ENCODE measurements at regions not wholly inside any gene's neighbourhood (a gene's known extent, or its start where the extent isn't known, plus 50 kb on each side); places are given as distances from the start of the nearest gene placed in this dataset.

- H3K27ac ChIP-seq, result no peak overlapping the region
- no peaks in the 10 kb centered on the region for H3K36me3 ChIP-seq (ENCODE audit: insufficient read depth, low read length)
- DNase-seq (ENCODE audit: low read depth, low spot score), result no peak
- H3K9ac ChIP-seq (ENCODE audit: insufficient read length), result no peak overlapping the region
- TF ChIP-seq FOXP2 (optimal IDR thresholded peaks at IDR 0.05; ENCODE audit: control extremely low read depth, extremely low read length, insufficient read depth), result no peak
- no peak overlapping the region for H3K4me3 ChIP-seq
- H3K9me3 ChIP-seq (ENCODE audit: low read depth, low read length), result no peaks in the 10 kb centered on the region
Observed at GRCh38 chr5:57684299-57684702, 201.7 kb upstream of the ACTBL2 start.

GRCh38 chr5:57683036-57683630 lies 200.5 kb upstream of the ACTBL2 start:
- DNase-seq (ENCODE audit: low read depth, low spot score), result no peak
- H3K9ac ChIP-seq (ENCODE audit: insufficient read length), result no peak overlapping the region
- no peaks in the 10 kb centered on the region for H3K9me3 ChIP-seq (ENCODE audit: low read depth, low read length)
- no peak overlapping the region for H3K4me3 ChIP-seq
- no peaks in the 10 kb centered on the region for H3K36me3 ChIP-seq (ENCODE audit: insufficient read depth, low read length)
- TF ChIP-seq POLR2AphosphoS5 (IDR thresholded peaks at IDR 0.05; ENCODE audit: borderline replicate concordance, low read depth, low read length) (no peak), EZH2 (IDR thresholded peaks at IDR 0.05) (no peak), FOXP2 (optimal IDR thresholded peaks at IDR 0.05; ENCODE audit: control extremely low read depth, extremely low read length, insufficient read depth) (no peak)
- no peak overlapping the region for H3K27ac ChIP-seq

GRCh38 chr5:57681942-57682341 lies 199.3 kb upstream of the ACTBL2 start:
- H3K27ac ChIP-seq, result no peak overlapping the region
- H3K9ac ChIP-seq (ENCODE audit: insufficient read length), result no peak overlapping the region
- TF ChIP-seq POLR2AphosphoS5 (IDR thresholded peaks at IDR 0.05; ENCODE audit: borderline replicate concordance, low read depth, low read length) (no peak), FOXP2 (optimal IDR thresholded peaks at IDR 0.05; ENCODE audit: control extremely low read depth, extremely low read length, insufficient read depth) (no peak), EZH2 (IDR thresholded peaks at IDR 0.05) (no peak)
- no peaks in the 10 kb centered on the region for H3K9me3 ChIP-seq (ENCODE audit: low read depth, low read length)
- DNase-seq (ENCODE audit: low read depth, low spot score), result no peak
- H3K4me3 ChIP-seq, result no peak overlapping the region
- no peaks in the 10 kb centered on the region for H3K36me3 ChIP-seq (ENCODE audit: insufficient read depth, low read length)

- no peaks in the 10 kb centered on the region for H3K36me3 ChIP-seq (ENCODE audit: insufficient read depth, low read length)
- H3K9ac ChIP-seq (ENCODE audit: insufficient read length), result no peak overlapping the region
- H3K27ac ChIP-seq, result no peak overlapping the region
- H3K9me3 ChIP-seq (ENCODE audit: low read depth, low read length), result no peaks in the 10 kb centered on the region
- DNase-seq (ENCODE audit: low read depth, low spot score), result no peak
- no peak overlapping the region for H3K4me3 ChIP-seq
- TF ChIP-seq EZH2 (IDR thresholded peaks at IDR 0.05) (no peak), FOXP2 (optimal IDR thresholded peaks at IDR 0.05; ENCODE audit: control extremely low read depth, extremely low read length, insufficient read depth) (no peak), POLR2AphosphoS5 (IDR thresholded peaks at IDR 0.05; ENCODE audit: borderline replicate concordance, low read depth, low read length) (no peak)
Observed at GRCh38 chr5:57680686-57681085, 198.1 kb upstream of the ACTBL2 start.

GRCh38 chr5:57677235-57677634 lies 194.6 kb upstream of the ACTBL2 start:
- H3K9me3 ChIP-seq (ENCODE audit: low read depth, low read length), result no peaks in the 10 kb centered on the region
- no peak for DNase-seq (ENCODE audit: low read depth, low spot score)
- no peak overlapping the region for H3K27ac ChIP-seq
- no peak overlapping the region for H3K9ac ChIP-seq (ENCODE audit: insufficient read length)
- H3K36me3 ChIP-seq (ENCODE audit: insufficient read depth, low read length), result no peaks in the 10 kb centered on the region
- TF ChIP-seq POLR2AphosphoS5 (IDR thresholded peaks at IDR 0.05; ENCODE audit: borderline replicate concordance, low read depth, low read length), result no peak
- H3K4me3 ChIP-seq, result no peak overlapping the region

GRCh38 chr5:57676222-57677098 lies 193.8 kb upstream of the ACTBL2 start:
- DNase-seq (ENCODE audit: low read depth, low spot score), result no peak
- no peak overlapping the region for H3K27ac ChIP-seq
- H3K4me3 ChIP-seq, result no peak overlapping the region
- H3K9me3 ChIP-seq (ENCODE audit: low read depth, low read length), result no peaks in the 10 kb centered on the region
- no peaks in the 10 kb centered on the region for H3K36me3 ChIP-seq (ENCODE audit: insufficient read depth, low read length)
- no peak overlapping the region for H3K9ac ChIP-seq (ENCODE audit: insufficient read length)
- TF ChIP-seq FOXP2 (optimal IDR thresholded peaks at IDR 0.05; ENCODE audit: control extremely low read depth, extremely low read length, insufficient read depth) (no peak), POLR2AphosphoS5 (IDR thresholded peaks at IDR 0.05; ENCODE audit: borderline replicate concordance, low read depth, low read length) (no peak), EZH2 (IDR thresholded peaks at IDR 0.05) (no peak)

- Histone ChIP-seq H3K27ac (no peak overlapping the region), H3K36me3 (ENCODE audit: insufficient read depth, low read length) (no peaks in the 10 kb centered on the region), H3K9ac (ENCODE audit: insufficient read length) (no peak overlapping the region), H3K9me3 (ENCODE audit: low read depth, low read length) (no peaks in the 10 kb centered on the region), H3K4me3 (no peak overlapping the region)
- TF ChIP-seq EZH2 (IDR thresholded peaks at IDR 0.05) (no peak), FOXP2 (optimal IDR thresholded peaks at IDR 0.05; ENCODE audit: control extremely low read depth, extremely low read length, insufficient read depth) (no peak), POLR2AphosphoS5 (IDR thresholded peaks at IDR 0.05; ENCODE audit: borderline replicate concordance, low read depth, low read length) (no peak)
- DNase-seq (ENCODE audit: low read depth, low spot score), result no peak
Observed at GRCh38 chr5:57675236-57675635, 192.6 kb upstream of the ACTBL2 start.

GRCh38 chr5:57671371-57671770 lies 188.8 kb upstream of the ACTBL2 start:
- no peak overlapping the region for H3K4me3 ChIP-seq
- no peak for DNase-seq (ENCODE audit: low read depth, low spot score)
- no peaks in the 10 kb centered on the region for H3K36me3 ChIP-seq (ENCODE audit: insufficient read depth, low read length)
- H3K9ac ChIP-seq (ENCODE audit: insufficient read length), result no peak overlapping the region
- H3K27ac ChIP-seq, result no peak overlapping the region
- H3K9me3 ChIP-seq (ENCODE audit: low read depth, low read length), result no peaks in the 10 kb centered on the region
- TF ChIP-seq POLR2AphosphoS5 (IDR thresholded peaks at IDR 0.05; ENCODE audit: borderline replicate concordance, low read depth, low read length), result no peak
- no peak for TF ChIP-seq FOXP2 (optimal IDR thresholded peaks at IDR 0.05; ENCODE audit: control extremely low read depth, extremely low read length, insufficient read depth)
- no peak for TF ChIP-seq EZH2 (IDR thresholded peaks at IDR 0.05)

All from SK-N-MC (cell line).